ENCODE measurements at regions not wholly inside any gene's neighbourhood (a gene's known extent, or its start where the extent isn't known, plus 50 kb on each side); places are given as distances from the start of the nearest gene placed in this dataset.

DNA sequence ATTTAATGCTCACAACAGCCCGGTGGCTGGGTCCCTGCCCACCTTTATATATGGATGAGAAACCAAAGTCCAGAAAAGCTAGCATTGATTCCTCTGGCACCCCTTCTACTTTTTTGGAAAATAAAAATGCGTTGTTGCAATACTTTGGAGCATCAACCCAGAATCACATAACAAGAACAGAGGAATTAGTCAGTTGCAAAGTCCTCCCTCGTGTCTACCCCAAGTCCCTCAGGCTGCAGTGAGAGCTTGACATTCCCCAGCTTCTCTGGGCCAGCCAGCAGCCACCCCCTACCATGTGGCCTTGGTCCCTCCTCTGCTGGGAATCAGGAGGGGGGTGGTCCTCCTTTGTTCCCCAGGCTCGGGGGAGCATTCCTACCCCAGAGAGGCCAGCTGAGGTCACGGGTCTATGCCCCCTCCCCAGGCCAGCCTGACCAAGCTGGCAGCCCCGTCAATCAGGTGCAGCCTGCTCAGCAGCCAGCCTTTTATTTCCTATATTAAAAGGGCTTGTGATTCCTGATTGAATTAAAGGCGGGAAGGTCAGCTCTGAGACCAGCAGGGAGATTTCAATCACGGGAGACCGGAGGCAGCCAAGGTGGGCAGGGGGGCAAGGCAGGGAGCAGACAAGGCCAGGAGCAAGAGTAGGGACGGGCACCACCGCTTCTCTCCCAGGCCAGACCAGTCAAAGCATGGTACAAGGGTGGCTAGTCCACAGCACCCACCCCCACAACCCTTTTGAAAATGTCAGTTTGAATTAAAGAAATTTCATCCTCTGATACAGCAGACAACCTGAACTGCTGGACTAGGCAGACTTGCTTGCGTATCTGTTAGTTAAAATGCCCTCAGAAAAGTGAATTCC is 158.9 kb downstream of the MRPL14 start (continued):
- TF ChIP-seq, protein P1, sequence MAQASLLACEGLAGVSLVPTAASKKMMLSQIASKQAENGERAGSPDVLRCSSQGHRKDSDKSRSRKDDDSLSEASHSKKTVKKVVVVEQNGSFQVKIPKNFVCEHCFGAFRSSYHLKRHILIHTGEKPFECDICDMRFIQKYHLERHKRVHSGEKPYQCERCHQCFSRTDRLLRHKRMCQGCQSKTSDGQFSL (CRISPR knock-in tag; IDR thresholded peaks at IDR 0.05), result peak; percentile 41; the same call in 1 of the 2 replicates
- TF ChIP-seq, protein P1 (tag; IDR thresholded peaks at IDR 0.05), result no peak
- TF ChIP-seq ZNF551 (CRISPR knock-in tag; IDR thresholded peaks at IDR 0.05) (no peak), HDGF (IDR thresholded peaks at IDR 0.05) (no peak), SMAD3 (CRISPR knock-in tag; conservative IDR thresholded peaks at IDR 0.05) (no peak)
- TF ChIP-seq, protein P2, sequence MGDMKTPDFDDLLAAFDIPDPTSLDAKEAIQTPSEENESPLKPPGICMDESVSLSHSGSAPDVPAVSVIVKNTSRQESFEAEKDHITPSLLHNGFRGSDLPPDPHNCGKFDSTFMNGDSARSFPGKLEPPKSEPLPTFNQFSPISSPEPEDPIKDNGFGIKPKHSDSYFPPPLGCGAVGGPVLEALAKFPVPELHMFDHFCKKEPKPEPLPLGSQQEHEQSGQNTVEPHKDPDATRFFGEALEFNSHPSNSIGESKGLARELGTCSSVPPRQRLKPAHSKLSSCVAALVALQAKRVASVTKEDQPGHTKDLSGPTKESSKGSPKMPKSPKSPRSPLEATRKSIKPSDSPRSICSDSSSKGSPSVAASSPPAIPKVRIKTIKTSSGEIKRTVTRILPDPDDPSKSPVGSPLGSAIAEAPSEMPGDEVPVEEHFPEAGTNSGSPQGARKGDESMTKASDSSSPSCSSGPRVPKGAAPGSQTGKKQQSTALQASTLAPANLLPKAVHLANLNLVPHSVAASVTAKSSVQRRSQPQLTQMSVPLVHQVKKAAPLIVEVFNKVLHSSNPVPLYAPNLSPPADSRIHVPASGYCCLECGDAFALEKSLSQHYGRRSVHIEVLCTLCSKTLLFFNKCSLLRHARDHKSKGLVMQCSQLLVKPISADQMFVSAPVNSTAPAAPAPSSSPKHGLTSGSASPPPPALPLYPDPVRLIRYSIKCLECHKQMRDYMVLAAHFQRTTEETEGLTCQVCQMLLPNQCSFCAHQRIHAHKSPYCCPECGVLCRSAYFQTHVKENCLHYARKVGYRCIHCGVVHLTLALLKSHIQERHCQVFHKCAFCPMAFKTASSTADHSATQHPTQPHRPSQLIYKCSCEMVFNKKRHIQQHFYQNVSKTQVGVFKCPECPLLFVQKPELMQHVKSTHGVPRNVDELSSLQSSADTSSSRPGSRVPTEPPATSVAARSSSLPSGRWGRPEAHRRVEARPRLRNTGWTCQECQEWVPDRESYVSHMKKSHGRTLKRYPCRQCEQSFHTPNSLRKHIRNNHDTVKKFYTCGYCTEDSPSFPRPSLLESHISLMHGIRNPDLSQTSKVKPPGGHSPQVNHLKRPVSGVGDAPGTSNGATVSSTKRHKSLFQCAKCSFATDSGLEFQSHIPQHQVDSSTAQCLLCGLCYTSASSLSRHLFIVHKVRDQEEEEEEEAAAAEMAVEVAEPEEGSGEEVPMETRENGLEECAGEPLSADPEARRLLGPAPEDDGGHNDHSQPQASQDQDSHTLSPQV (IDR thresholded peaks at IDR 0.05), result peak; percentile 23; the same call in 1 of the 2 replicates

All from K562 (cell line).